ENCODE measurements at regions not wholly inside any gene's neighbourhood (a gene's known extent, or its start where the extent isn't known, plus 50 kb on each side); places are given as distances from the start of the nearest gene placed in this dataset.

- H2AFZ ChIP-seq (ENCODE audit: low read length): no peak overlapping the region
- no peaks in the 10 kb centered on the region for H3K79me2 ChIP-seq (ENCODE audit: control insufficient read depth in 1 of 2, insufficient read depth in 2 of 2, low read length in 2 of 2)
- no peak overlapping the region for H4K91ac ChIP-seq (replicated peaks; ENCODE audit: insufficient read length, low read length)
- no peaks in the 10 kb centered on the region for H4K20me1 ChIP-seq (replicated peaks in 1 of 2; ENCODE audit: control insufficient read depth in 1 of 2, insufficient read depth in 2 of 2, low read length in 2 of 2)
- no peak overlapping the region for H3K4me3 ChIP-seq (ENCODE audit: extremely low read depth in 1 of 4, insufficient read depth in 2 of 4, low read depth in 3 of 4, low read length in 4 of 4)
- H2AK5ac ChIP-seq (ENCODE audit: low read depth, low read length): no peak overlapping the region
- 93% methylated on average over 1 of the region's 1 CpG; no CpG with 5 or more reads in 1 of the 2 experiments for WGBS, 2 experiments (ENCODE audit: extremely low coverage in 1 of 2, insufficient coverage in 1 of 2, insufficient read length in 1 of 2, insufficient replicate concordance in 2 of 2, low coverage in 1 of 2, low lambda C conversion rate in 2 of 2, missing lambda C conversion rate in 1 of 2)
- peaks cover under 1 to 13% (median 2%) of the 10 kb centered on the region in 4 experiments; a peak in 6 of 7 replicates for H3K27me3 ChIP-seq (replicated peaks in 1 of 4; ENCODE audit: control insufficient read depth in 3 of 4, extremely low read depth in 1 of 4, insufficient read depth in 3 of 4, low read length in 3 of 4)
- no peak overlapping the region for H3K18ac ChIP-seq (ENCODE audit: extremely low read depth, low read length)
- no peaks in the 10 kb centered on the region for H3K9me3 ChIP-seq (ENCODE audit: insufficient read depth in 2 of 2, low read depth in 1 of 2, low read length in 1 of 2)
- TF ChIP-seq RFX5 (IDR thresholded peaks at IDR 0.05; ENCODE audit: borderline replicate concordance, low read depth, low read length) (no peak), POLR2A (IDR thresholded peaks at IDR 0.05; ENCODE audit: control extremely low read depth in 1 of 2, low read depth in 2 of 2, low read length in 2 of 2) (no peak), ZNF274 (IDR thresholded peaks at IDR 0.05; ENCODE audit: borderline replicate concordance, extremely low read depth, low read length) (no peak), EP300 (IDR thresholded peaks at IDR 0.05; ENCODE audit: borderline replicate concordance in 1 of 2, low read depth in 2 of 2, low read length in 2 of 2) (no peak), E2F6 (IDR thresholded peaks at IDR 0.05) (no peak), TAF7 (optimal IDR thresholded peaks at IDR 0.05; ENCODE audit: borderline replicate concordance, low read depth, low read length) (no peak), RNF2 (IDR thresholded peaks at IDR 0.05; ENCODE audit: borderline replicate concordance, low read depth, low read length, missing control alignments, poor library complexity, severe bottlenecking) (no peak), POU5F1 (IDR thresholded peaks at IDR 0.05; ENCODE audit: low read depth, low read length) (no peak), MAFK (IDR thresholded peaks at IDR 0.05; ENCODE audit: low read depth, low read length) (no peak), ASH2L (IDR thresholded peaks at IDR 0.05; ENCODE audit: low read length) (no peak), HDAC6 (IDR thresholded peaks at IDR 0.05; ENCODE audit: low read depth, low read length) (no peak), RAD21 (IDR thresholded peaks at IDR 0.05 in 1 of 2, conservative IDR thresholded peaks at IDR 0.05 in 1 of 2; ENCODE audit: low read depth in 2 of 2, low read length in 2 of 2) (no peak), TCF12 (IDR thresholded peaks at IDR 0.05; ENCODE audit: low read depth, low read length) (no peak), TBP (IDR thresholded peaks at IDR 0.05; ENCODE audit: low read depth, low read length) (no peak)
- no peak for FAIRE-seq
- no peaks in the 10 kb centered on the region for H3K23me2 ChIP-seq (ENCODE audit: low read depth, low read length)
- no peak overlapping the region for H3K56ac ChIP-seq (replicated peaks; ENCODE audit: insufficient read length, low read depth, low read length)
- H3K79me1 ChIP-seq (ENCODE audit: low read depth, low read length): no peaks in the 10 kb centered on the region
- H3K4ac ChIP-seq (replicated peaks; ENCODE audit: insufficient read length, low read depth, low read length): no peak overlapping the region
- H2BK15ac ChIP-seq (ENCODE audit: low read length): no peak overlapping the region
- no peak overlapping the region for H4K8ac ChIP-seq (ENCODE audit: extremely low read depth, insufficient read depth, low read length)
- H3K36me3 ChIP-seq (ENCODE audit: control insufficient read depth in 2 of 4, insufficient read depth in 4 of 4, low read length in 3 of 4): no peaks in the 10 kb centered on the region
- no peak overlapping the region for H2BK120ac ChIP-seq (replicated peaks; ENCODE audit: low read depth, low read length)
- no peak for DNase-seq (ENCODE audit: low read depth in 1 of 2, low spot score in 2 of 2)
- no peak overlapping the region for H3K4me2 ChIP-seq (ENCODE audit: insufficient read depth in 1 of 2, low read depth in 2 of 2, low read length in 2 of 2)
- no peak overlapping the region for H3K23ac ChIP-seq (ENCODE audit: insufficient read length)
- no peak overlapping the region for H3K9ac ChIP-seq (replicated peaks in 1 of 4; ENCODE audit: extremely low read depth in 1 of 4, low read depth in 3 of 4, low read length in 3 of 4)
- no peak overlapping the region for H2BK20ac ChIP-seq (ENCODE audit: low read length)
- no peak overlapping the region for H3K27ac ChIP-seq (ENCODE audit: low read depth, low read length)
- H4K5ac ChIP-seq (ENCODE audit: insufficient read length, low read depth, low read length): no peak overlapping the region
- ChIA-PET POLR2A (ENCODE audit: partially characterized antibody) (no interaction called here), CTCF (ENCODE audit: partially characterized antibody) (no interaction called here)
- no peak overlapping the region for H3K14ac ChIP-seq (ENCODE audit: insufficient read length)
- no peaks in the 10 kb centered on the region for H3K4me1 ChIP-seq (replicated peaks in 1 of 4; ENCODE audit: control insufficient read depth in 3 of 4, insufficient read depth in 4 of 4, low read length in 3 of 4)
- H2BK12ac ChIP-seq (ENCODE audit: low read depth, low read length): no peak overlapping the region
- no peak overlapping the region for H2BK5ac ChIP-seq (ENCODE audit: low read depth, low read length)
Measured at GRCh38 chr5:130279386-130279785, 375.1 kb downstream of the CHSY3 start.

All from H1 (cell line).